HG03066 (cell line): ENCODE measurements at regions not wholly inside any gene's neighbourhood (a gene's known extent, or its start where the extent isn't known, plus 50 kb on each side); places are given as distances from the start of the nearest gene placed in this dataset.
A peak's percentile ranks its signal among the peaks of the same experiment; 100 is the strongest.

ENCODE experiments used
- ATAC-seq: cut with Tn5 transposase; IDR thresholded peaks from one replicate; pipeline ENCODE4 v1.9.1; 2021; ENCODE audit warnings: low read depth; ENCODE audit not compliant: unreplicated experiment

DNA sequence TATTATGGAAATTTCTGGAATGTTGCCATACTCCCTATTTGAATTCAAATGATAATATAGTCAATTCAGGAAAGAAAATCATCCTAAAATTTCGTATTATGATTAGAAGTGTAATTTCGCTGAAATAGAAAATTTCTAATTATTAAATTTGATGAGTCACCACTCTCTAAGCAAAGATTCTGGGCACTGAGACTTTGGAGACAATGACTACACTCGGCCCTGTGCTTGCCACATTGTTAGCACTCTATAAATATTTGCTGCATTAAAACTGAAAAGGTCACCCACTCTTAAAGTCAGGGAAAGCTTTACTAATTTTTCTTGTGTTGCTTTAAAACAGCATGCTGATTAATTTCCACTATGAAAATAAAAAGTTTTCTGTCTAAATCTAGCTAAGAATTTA, 240.3 kb downstream of the TLE4 start:
- ATAC-seq = peak; percentile 15

DNA sequence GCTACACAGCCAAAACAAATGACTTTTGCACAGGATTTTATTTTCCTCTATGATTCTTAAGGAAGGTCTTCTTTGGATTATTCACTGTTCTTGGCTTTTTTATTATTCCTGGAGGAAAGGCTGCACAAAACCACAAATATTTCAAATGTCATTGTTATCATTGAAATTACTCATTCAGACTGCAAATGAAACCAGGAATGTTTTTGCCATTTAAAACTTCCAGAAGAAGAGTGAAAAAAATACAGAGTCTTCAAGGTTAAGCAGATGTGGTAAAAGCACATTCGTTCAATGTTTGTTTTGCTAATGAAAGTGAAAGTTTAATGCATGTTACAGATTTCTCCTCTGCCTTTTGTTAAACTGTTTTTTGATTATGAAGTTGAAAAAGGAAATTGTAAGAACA, 238.2 kb downstream of the TLE4 start:
- no peak for ATAC-seq

DNA sequence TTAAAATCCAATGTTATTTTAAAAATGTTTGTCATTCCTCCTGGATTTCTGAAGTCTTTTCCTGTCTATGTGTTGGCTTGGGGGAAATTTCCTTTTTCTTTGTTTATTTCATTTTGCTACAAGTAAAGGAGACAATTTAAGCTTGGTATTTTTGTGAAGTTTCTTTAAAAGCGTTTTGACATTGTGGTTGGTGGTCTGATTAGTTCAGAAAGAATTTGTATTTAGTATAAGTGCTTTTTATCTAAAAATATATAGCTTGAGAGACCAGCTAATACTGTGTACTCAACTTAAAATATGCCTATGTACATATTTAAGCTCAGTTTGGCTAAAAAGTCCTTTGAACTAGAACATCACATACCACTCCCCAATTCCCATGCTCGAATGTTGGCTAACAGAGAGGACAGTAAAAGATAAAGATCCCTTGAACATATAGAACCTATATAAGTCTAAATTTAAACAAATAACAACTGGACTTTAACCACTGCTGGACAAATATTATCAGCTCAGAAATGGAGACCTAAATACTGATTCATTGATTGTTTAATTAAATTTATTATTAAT, 237.6 kb downstream of the TLE4 start:
- no peak for ATAC-seq

DNA sequence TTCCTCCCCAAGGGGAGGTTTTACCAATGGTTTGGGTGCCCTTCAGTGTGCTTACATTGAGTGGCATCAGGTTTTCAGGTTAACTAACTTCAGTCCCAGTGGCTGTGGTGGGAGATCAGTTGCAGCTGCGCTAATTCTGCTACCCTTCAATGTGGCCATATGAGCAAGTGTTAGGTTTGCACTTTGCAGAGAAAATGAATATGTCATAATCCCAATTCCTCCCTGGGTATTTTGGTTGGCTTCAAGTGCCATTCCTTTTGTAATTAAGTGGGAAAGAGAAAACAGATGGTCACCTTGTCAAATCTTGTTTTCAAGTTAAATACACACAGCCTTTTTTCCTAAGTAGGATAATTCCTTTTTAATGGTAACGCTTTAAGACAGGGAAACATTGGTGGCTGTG, 236.2 kb downstream of the TLE4 start:
- ATAC-seq = no peak

DNA sequence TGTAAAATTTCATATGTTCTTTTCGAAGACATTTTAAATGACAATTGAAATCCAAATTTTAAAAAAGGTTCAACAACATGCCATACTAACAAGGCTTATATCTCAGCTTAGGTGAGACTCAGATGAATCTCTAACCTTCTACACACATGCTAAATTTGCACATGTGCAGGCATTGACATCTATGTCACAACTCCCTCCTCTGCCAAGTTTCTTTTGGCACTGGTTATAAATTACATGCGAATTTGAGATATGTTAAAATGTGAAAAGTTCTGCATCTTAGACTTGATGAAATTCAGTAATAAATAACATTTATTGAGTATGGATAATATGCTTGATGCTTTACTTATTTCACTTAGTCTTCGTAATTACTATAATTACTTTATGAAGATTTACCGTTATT, 234.3 kb downstream of the TLE4 start:
- ATAC-seq = no peak

DNA sequence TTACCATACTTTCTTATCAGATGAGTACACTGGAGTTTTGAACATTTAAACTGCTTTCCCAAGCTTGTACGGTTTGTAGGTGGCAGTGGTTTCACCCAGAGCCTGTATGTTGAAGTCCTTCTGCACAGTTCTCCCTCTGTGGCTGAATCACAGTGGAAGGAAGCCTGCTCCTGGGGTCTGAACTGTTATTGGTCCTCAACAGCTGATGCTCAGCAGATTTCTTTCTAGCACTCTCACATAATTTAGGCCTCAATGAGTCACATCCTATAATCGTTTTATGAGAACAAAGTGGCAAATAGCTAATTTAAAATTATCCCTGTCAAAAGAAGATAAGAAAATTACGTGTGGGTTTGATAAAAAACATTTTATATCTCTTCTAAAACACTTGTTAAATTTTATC, 229.7 kb downstream of the TLE4 start:
- no peak for ATAC-seq

DNA sequence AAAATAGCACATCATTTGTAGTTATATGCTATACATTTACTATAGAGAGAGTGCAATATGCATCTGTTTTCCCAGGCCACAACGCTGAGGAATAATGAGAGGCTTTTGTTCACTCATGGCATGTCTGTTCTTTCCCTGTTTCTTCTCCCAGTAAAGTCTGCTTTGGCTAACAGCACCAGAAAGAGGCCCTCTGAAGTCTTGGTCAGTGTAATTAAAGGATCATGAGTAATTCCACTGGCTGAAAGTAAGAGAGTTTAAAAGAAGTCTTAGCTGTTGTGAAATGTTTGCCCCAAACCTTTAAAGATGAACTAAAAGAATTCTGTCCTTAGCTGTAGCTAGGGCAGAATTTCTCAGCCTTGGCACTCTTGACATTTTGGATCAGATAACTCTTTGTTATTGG, 228.8 kb downstream of the TLE4 start:
- ATAC-seq = no peak

DNA sequence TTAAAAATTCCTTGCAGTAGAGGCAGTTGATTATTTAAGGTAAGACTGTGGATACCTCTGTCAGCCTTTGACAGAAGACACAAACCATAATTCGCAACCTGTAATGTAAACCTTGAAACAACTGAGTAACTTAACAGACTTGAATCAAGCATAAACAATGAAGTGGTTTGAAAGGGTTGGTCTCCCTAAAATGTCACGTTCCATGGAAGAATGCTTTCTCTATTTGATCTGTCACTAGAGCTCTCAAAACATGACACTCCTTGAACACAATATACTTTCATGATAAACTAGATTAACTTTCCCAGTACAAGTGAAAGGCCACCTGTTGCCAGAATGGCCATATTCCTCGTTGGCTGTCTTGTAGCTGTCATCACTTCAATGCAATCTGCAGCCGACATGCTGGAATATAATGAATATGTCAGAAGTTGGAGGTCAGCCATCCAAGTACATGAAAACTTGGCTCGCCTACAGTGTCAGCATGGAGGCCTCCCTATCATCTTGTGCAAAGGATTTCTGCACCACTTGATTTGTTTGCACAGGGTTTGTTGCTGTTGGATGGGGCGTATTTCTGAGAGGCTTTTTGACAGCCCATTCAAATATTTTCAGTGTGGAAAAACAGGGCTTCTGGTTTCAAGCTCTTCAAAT, 228.0 kb downstream of the TLE4 start:
- ATAC-seq = no peak

DNA sequence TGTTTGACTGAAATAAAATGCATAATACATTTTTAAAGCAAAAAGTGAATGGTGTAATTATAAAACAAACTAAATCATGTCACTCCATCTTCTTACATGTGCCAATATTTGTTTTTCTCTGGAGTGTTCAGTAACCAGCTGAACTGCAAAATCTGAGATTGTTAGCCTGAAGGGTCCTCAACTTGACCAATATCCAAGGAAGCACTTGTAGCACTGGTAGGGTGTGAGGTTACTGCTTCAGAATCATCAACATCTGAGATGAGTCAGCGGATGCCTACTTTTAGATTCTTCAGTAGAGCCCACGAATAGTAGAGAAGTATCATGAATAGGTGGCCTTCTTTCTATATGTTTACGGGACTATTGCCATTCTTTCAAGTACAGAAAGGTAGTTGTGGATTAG, 226.7 kb downstream of the TLE4 start:
- no peak for ATAC-seq

DNA sequence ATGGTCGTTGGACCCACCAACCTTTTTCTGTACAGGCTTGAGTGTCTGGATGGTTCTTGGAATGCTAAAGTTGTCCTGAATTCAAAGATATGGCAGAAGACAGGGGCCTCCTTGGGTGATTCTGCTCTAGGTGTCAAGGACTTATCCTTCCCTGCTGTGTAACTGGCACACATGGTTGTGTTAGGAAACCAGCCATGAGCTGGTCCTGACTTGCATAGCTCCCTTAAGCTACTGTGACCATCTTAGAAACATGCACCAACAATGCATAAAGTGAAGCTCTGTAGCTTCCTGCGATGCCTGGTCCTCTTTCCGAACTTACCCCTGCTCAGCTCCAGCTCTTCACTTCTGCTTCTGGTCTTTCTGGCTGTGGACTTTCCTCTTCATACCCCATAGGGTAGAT, 224.6 kb downstream of the TLE4 start:
- no peak for ATAC-seq

DNA sequence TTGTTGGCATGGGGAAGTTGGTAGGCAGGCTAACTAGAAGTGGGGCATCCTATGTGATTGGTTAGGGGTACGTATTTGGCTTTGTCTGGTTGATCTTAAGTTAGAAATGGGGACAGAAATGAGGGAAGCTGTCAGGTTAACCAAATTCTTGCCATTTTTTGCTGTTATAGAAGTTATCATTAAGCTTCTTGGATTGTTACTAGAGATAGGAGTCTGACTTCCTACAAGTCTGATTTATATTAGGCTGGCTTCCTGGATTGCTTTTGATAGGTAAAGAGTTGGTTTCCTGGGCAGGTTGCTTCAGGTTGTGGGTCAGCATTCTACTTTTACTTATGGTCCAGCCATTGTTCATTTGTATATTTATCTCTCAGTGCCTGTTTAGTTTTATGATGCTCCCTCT, 216.9 kb downstream of the TLE4 start:
- ATAC-seq = no peak

DNA sequence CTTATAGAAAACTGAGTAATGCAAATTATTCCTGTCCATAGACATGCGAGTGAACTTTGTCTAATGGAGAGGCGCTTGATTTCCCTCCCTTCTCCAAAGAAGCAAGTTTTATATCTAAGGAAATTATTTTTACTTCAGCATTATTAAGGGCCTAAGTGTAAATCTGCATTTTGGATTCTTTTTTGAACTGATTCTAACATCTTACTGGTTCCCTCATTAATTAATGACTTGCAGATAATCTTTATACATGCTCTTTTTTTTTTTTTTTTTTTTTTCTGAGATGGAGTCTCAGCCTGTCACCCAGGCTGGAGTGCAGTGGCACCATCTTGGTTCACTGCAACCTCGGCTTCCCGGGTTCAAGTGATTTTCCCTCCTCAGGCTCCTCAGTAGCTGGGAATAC, 209.5 kb downstream of the TLE4 start:
- no peak for ATAC-seq

DNA sequence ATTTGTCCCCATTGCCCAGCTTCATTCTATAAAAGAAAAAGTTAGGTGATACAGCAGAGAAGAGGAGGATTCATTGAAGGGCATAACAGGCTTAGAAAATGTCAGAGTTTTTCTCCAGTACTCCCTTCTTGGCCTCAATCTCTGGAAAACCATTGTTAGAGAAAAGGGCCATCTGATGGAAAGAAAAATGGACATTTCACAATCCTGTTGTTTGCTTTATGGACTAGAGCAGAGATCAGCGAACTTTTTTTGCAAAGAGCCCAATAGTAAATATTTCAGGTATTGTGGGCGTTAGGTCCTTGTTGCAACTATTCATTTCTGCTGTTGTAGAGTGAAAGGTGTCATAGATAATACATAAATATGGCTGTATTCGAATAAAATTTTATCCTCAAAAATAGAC, 208.8 kb downstream of the TLE4 start:
- no peak for ATAC-seq

DNA sequence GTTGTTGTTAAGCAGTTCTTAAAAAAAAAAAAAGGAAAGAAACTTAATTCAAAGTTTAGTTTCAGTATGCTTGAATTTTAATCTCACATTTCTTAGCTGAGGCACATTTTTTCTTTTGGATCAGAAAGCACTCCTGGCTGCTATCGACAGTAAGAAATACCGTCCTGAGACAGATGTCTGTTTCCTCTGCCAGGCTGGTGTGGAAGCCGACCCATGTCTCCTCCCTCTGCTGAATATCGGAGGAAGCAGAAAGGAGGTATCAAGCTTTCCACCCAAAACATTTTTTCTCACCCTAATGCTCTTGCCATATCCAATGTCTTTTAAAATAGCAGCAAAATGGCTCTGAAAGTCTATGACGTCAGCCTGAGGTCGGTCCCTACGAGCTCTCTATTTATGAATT, 208.1 kb downstream of the TLE4 start:
- ATAC-seq = no peak

DNA sequence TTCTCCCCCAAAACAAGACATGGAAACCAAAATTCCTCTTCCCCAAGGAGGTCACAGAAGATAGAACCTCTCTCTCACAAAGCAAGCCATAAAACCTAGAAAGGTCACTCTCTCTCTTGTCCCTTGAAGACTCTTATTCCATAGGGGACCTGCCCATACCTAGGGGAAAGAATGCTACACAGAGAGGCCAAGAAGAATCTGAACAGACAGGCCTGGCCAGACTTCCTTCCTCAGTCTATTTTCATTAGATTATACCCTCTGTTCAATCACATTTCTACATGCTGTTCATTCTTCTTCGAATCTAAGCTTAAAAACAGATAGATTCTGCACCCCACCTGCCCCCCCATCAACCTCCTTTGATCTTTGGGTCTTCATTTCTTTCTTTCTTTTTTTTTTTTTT, 206.8 kb downstream of the TLE4 start:
- ATAC-seq = no peak

DNA sequence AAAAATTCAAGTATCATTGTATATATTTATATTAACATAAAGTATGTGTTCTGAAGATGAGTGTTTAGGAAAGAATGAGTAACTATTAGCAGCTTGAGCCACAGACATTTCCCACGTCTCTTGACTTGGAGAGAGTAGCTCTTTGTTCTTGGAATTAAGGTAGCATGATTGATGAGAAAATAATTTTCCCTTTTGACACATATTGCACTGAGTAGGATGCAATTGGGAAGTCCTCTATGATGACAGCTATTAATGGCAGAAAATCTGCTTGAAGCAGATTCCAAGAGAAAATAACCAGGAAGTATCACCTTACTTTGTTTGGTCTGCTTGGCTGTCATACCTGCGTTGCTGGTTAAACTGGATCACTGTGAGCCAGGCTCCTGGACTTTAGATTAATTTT, 204.8 kb downstream of the TLE4 start:
- no peak for ATAC-seq
